ENCODE measurements at regions not wholly inside any gene's neighbourhood (a gene's known extent, or its start where the extent isn't known, plus 50 kb on each side); places are given as distances from the start of the nearest gene placed in this dataset.

DNA sequence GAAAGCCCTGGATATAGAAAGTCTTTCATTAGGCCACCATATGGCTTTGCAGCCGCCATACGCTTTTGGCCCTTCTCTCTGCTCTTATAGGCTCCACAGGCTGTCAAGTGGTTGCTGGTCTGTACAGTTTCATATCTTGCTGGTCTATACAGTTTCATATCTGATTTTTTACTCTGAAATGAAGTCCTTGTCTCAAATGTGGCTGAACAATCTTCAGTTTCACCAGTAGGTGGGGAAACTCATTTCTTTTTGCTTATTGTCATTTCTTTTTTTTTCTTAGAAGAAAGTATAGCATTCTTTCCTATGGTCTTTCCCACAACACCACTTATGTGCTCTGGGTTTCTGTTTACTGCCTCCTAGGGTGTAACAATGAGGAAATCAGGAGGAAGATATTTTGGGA lies 771.4 kb upstream of the MMS22L start:
- TF ChIP-seq POLR2A (IDR thresholded peaks at IDR 0.05; ENCODE audit: low read depth, low read length) (no peak), POLR2AphosphoS5 (IDR thresholded peaks at IDR 0.05; ENCODE audit: low read depth, low read length) (no peak), SPI1 (IDR thresholded peaks at IDR 0.05; ENCODE audit: low read depth, low read length) (no peak), TAF1 (IDR thresholded peaks at IDR 0.05; ENCODE audit: low read depth, low read length) (no peak), PAX5 (IDR thresholded peaks at IDR 0.05; ENCODE audit: insufficient read depth, low read length, severe bottlenecking) (no peak)
